Calu3 (cell line): ENCODE measurements at regions not wholly inside any gene's neighbourhood (a gene's known extent, or its start where the extent isn't known, plus 50 kb on each side); places are given as distances from the start of the nearest gene placed in this dataset.

Experiments
- BruUV-seq: library from RNA; stranded (reverse); fragments of 400-500 nt; replicated peaks from 2 replicates; lab custom pipeline; 2021; lab: Mats Ljungman, UMichigan
- CTCF ChIA-PET: fragments of 300-600 bp; sonication (Branson Sonifier 250); formaldehyde crosslinking; loops from one replicate; lab custom pipeline; 2022; ENCODE audit warnings: antibody characterized with exemption; lab: Charles Lee
- DNase-seq: peaks from one replicate; pipeline ENCODE4 v3.0.0; 2022
- H3K27ac Mint-ChIP-seq: one replicate; pipeline ENCODE4 v1.8.0; 2022; ENCODE audit warnings: mixed read lengths; ENCODE audit not compliant: unreplicated experiment
- H3K27me3 Mint-ChIP-seq: one replicate; pipeline ENCODE4 v1.8.0; 2022; ENCODE audit warnings: mixed read lengths; ENCODE audit not compliant: unreplicated experiment
- H3K36me3 Mint-ChIP-seq: one replicate; pipeline ENCODE4 v1.8.0; 2022; ENCODE audit warnings: mild to moderate bottlenecking, moderate library complexity, mixed read lengths; ENCODE audit not compliant: insufficient read depth, unreplicated experiment
- H3K4me1 Mint-ChIP-seq: one replicate; pipeline ENCODE4 v1.8.0; 2022; ENCODE audit warnings: mild to moderate bottlenecking, low read depth, mixed read lengths; ENCODE audit not compliant: unreplicated experiment
- H3K4me3 Mint-ChIP-seq: one replicate; pipeline ENCODE4 v1.8.0; 2022; ENCODE audit warnings: mild to moderate bottlenecking, low read depth, moderate library complexity, mixed read lengths; ENCODE audit not compliant: unreplicated experiment
- H3K9me3 Mint-ChIP-seq: one replicate; pipeline ENCODE4 v1.8.0; 2022; ENCODE audit warnings: low read depth, mixed read lengths; ENCODE audit not compliant: unreplicated experiment
- intact Hi-C: fragments of 100-400 bp; cut with micrococcal nuclease; formaldehyde crosslinking; loops from one replicate; pipeline ENCODE4 v1.10.0; 2022; ENCODE audit not compliant: unreplicated experiment
- TF ChIP-seq, protein P1 (sequence below): fragments of 200-600 bp; IDR thresholded peaks from one replicate; pipeline ENCODE4 v1.8.0; 2022; ENCODE audit warnings: antibody characterized with exemption; ENCODE audit not compliant: unreplicated experiment

DNA sequence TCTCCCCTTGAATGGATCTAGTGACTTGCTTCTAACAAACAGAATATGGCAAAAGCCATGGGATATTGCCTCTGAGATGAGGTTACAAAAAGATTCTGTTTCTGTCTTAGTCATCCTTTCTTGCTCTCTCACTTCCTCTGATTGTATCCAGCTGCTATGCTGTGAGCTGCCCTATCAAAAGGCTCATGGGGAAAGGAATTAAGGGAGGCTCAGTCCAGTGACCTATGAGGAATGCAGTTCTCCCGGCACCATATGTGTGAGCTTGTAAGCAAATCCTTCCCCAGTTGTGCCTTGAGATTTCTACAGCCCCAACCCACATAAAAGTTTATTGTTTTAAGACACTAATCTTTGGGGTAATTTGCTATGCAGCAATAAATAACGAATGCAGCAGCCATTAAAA lies 183.1 kb downstream of the KLHL28 start:
- no TSS peak for BruUV-seq
- no peak for DNase-seq
- intact Hi-C loops = no loop called here
- TF ChIP-seq, protein P1, sequence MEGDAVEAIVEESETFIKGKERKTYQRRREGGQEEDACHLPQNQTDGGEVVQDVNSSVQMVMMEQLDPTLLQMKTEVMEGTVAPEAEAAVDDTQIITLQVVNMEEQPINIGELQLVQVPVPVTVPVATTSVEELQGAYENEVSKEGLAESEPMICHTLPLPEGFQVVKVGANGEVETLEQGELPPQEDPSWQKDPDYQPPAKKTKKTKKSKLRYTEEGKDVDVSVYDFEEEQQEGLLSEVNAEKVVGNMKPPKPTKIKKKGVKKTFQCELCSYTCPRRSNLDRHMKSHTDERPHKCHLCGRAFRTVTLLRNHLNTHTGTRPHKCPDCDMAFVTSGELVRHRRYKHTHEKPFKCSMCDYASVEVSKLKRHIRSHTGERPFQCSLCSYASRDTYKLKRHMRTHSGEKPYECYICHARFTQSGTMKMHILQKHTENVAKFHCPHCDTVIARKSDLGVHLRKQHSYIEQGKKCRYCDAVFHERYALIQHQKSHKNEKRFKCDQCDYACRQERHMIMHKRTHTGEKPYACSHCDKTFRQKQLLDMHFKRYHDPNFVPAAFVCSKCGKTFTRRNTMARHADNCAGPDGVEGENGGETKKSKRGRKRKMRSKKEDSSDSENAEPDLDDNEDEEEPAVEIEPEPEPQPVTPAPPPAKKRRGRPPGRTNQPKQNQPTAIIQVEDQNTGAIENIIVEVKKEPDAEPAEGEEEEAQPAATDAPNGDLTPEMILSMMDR = no peak
- Mint-ChIP-seq H3K9me3 (peaks cover 2% of the 10 kb centered on the region), H3K27me3 (no peaks in the 10 kb centered on the region), H3K4me3 (no peak overlapping the region), H3K4me1 (no peaks in the 10 kb centered on the region), H3K27ac (no peak overlapping the region), H3K36me3 (no peaks in the 10 kb centered on the region)
- CTCF ChIA-PET = no interaction called here

DNA sequence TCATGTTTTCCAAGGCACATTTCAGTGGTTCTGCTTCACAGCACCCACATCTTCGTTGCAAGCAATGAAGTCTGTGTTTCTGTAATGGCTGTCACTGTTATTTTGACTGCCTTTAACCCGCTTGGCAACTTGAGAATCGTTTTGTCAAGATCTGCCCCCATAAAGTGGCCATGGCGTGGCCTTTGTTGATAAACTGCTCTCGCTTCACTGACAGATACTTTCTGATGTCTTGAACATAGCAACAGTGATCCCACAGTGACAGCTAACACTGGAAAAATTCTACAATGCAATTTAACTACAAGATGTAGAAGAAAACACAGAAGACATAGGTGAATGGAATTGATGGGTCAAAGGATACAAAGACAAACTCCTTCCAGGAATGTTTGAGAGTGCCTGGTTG lies 184.2 kb downstream of the KLHL28 start:
- intact Hi-C loops = no loop called here
- DNase-seq = no peak
- no peaks in the 10 kb centered on the region for H3K27me3 Mint-ChIP-seq
- BruUV-seq = no TSS peak
- TF ChIP-seq, protein P1 = no peak
- no peaks in the 10 kb centered on the region for H3K36me3 Mint-ChIP-seq
- H3K27ac Mint-ChIP-seq = no peak overlapping the region
- H3K4me1 Mint-ChIP-seq = no peaks in the 10 kb centered on the region
- CTCF ChIA-PET = no interaction called here
- H3K4me3 Mint-ChIP-seq = no peak overlapping the region
- H3K9me3 Mint-ChIP-seq = no peaks in the 10 kb centered on the region

DNA sequence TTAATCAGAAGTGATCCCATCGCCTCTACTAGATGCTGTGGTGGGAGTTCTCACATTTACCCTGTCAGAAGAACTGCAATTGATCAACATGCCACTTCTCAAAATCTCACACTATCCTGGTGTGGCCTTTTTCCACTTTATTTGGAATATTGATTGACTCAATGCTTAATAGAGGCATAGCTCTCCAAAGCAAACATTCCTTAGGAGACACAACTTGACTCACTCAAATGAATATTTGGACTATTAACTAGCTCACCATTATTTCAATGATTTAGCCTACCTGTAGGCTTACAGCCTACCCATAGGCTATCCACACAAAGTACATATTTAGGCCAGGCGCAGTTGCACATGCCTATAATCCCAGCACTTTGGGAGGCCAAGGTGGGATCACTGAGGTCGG lies 186.5 kb downstream of the KLHL28 start:
- intact Hi-C loops = no loop called here
- no peak for DNase-seq
- CTCF ChIA-PET = no interaction called here
- Mint-ChIP-seq H3K36me3 (no peaks in the 10 kb centered on the region), H3K27ac (no peak overlapping the region), H3K9me3 (no peaks in the 10 kb centered on the region), H3K4me1 (peaks cover 9% of the 10 kb centered on the region), H3K27me3 (no peaks in the 10 kb centered on the region), H3K4me3 (no peak overlapping the region)
- no TSS peak for BruUV-seq
- TF ChIP-seq, protein P1 = no peak

DNA sequence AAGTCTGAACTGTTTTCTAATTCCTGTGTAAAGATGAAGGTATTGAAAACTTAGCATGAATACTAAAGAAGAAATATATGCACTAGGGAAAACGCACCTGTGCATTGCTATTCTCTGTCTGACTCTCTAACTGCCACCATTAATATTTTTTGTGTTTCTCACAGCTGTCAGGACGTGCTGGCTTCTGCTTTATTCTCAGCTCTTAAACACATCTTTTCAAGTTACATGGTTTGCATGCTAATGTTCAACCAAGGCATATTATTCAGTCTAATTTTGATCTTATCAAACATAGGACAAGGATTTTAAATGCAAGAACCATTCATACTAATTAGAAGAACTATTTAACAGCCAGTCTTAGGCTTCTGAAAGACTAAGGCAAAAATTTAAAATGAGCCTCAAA lies 187.4 kb downstream of the KLHL28 start:
- no TSS peak for BruUV-seq
- intact Hi-C loops = no loop called here
- TF ChIP-seq, protein P1 = no peak
- Mint-ChIP-seq H3K9me3 (no peaks in the 10 kb centered on the region), H3K4me3 (no peak overlapping the region), H3K36me3 (no peaks in the 10 kb centered on the region), H3K27ac (no peak overlapping the region), H3K27me3 (no peaks in the 10 kb centered on the region), H3K4me1 (peaks cover 9% of the 10 kb centered on the region)
- DNase-seq = no peak
- CTCF ChIA-PET = no interaction called here
